ENCODE measurements at regions not wholly inside any gene's neighbourhood (a gene's known extent, or its start where the extent isn't known, plus 50 kb on each side); places are given as distances from the start of the nearest gene placed in this dataset.

DNA sequence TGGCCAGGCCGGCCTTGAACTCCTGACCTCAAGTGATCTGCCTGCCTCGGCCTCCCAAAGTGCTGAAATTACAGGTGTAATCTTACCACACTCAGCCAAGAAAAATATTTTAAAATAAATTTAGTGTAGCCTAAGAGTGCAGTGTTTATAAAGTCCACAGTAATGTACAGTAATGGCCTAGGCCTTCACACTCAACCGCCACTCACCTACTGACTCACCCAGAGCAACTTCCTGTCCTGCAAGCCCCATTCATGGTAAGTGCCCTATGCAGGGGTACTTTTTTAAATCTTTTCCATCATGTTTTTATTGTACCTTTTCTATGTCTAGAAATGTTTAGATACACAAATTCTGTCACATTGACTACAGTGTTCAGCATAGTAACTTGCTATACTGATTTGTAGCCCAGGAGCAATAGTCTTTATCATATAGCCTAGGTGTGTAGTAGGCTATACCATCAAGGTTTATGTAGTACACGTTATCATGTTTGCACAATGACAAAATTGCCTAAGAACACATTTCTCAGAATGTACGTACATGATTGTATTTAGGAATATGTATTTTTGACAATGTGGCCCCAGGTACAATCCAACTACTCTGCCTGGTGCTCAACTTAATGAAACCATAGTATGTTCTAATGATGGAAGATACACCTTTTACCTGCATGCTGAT is 455.2 kb downstream of the PCDH7 start:
- no peaks in the 10 kb centered on the region for H3K79me2 ChIP-seq
- H3K36me3 ChIP-seq (ENCODE audit: control insufficient read depth, insufficient read depth, low read length), result no peaks in the 10 kb centered on the region
- no peak overlapping the region for H3K4me2 ChIP-seq (ENCODE audit: low read length)
- no peak overlapping the region for H2AFZ ChIP-seq
- no peaks in the 10 kb centered on the region for H3K4me1 ChIP-seq
- no peak overlapping the region for H3K9ac ChIP-seq
- TF ChIP-seq CTCF (IDR thresholded peaks at IDR 0.05), result no peak
- no peak overlapping the region for H3K4me3 ChIP-seq (ENCODE audit: low read depth, low read length)
- no peaks in the 10 kb centered on the region for H3K9me3 ChIP-seq (ENCODE audit: control insufficient read depth, low read length)
- H3K27me3 ChIP-seq (ENCODE audit: control insufficient read depth, insufficient read depth, low read length), result no peaks in the 10 kb centered on the region
- H3K27ac ChIP-seq, result no peak overlapping the region

DNA sequence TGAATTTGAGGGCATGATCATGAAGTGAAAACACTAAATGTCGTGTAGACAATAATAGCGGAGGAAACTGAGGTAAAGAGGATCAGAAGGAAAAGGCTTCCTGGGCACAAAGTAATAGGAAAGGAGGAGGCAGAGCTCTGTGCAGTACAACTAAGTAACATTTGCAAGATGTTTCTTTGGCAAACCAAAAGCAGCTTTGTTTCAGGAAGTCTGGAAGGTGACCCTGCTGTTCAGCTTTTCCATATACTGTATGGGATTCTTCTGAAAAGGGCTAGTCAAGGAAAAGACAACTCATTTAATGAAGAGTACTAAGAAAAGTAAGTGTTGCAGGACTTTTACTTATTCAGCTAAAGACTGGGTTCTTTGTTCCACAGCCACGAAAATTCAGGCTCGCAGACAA is 463.1 kb downstream of the PCDH7 start:
- H3K9ac ChIP-seq, result no peak overlapping the region
- H2AFZ ChIP-seq, result no peak overlapping the region
- H3K27me3 ChIP-seq (ENCODE audit: control insufficient read depth, insufficient read depth, low read length), result no peaks in the 10 kb centered on the region
- TF ChIP-seq CTCF (IDR thresholded peaks at IDR 0.05), result no peak
- H3K4me1 ChIP-seq, result no peaks in the 10 kb centered on the region
- no peaks in the 10 kb centered on the region for H3K9me3 ChIP-seq (ENCODE audit: control insufficient read depth, low read length)
- H3K4me2 ChIP-seq (ENCODE audit: low read length), result no peak overlapping the region
- H3K4me3 ChIP-seq (ENCODE audit: low read depth, low read length), result no peak overlapping the region
- no peaks in the 10 kb centered on the region for H3K36me3 ChIP-seq (ENCODE audit: control insufficient read depth, insufficient read depth, low read length)
- no peak overlapping the region for H3K27ac ChIP-seq
- H3K79me2 ChIP-seq, result no peaks in the 10 kb centered on the region

DNA sequence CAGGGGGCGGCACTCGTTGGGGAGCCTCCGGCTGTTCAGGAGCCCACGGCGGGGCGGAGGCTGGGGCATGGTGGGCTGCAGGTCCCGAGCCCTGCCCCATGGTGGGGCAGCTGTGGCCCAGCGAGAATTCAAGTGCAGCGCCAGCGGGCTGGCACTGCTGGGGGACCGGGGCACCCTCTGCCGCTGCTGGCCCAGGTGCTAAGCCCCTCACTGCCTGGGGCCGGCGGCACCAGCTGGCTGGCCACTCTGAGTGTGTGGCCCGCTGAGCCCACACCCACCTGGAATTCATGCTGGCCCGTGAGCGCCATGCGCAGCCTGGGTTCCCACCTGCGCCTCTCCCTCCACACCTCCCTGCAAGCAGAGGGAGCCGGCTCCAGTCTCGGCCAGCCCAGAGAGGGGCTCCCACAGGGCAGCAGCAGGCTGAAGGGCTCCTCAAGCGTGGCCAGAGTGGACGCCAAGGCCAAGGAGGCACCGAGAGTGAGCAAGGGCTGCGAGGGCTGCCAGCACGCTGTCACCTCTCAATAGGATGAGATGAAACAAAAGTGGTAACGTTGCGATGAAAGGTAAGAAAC is 464.9 kb downstream of the PCDH7 start:
- Histone ChIP-seq H2AFZ (no peak overlapping the region), H3K9ac (no peak overlapping the region), H3K36me3 (ENCODE audit: control insufficient read depth, insufficient read depth, low read length) (no peaks in the 10 kb centered on the region), H3K9me3 (ENCODE audit: control insufficient read depth, low read length) (no peaks in the 10 kb centered on the region), H3K79me2 (no peaks in the 10 kb centered on the region), H3K27ac (no peak overlapping the region), H3K4me3 (ENCODE audit: low read depth, low read length) (no peak overlapping the region), H3K4me1 (no peaks in the 10 kb centered on the region), H3K27me3 (ENCODE audit: control insufficient read depth, insufficient read depth, low read length) (no peaks in the 10 kb centered on the region), H3K4me2 (ENCODE audit: low read length) (no peak overlapping the region)
- TF ChIP-seq CTCF (IDR thresholded peaks at IDR 0.05), result no peak

DNA sequence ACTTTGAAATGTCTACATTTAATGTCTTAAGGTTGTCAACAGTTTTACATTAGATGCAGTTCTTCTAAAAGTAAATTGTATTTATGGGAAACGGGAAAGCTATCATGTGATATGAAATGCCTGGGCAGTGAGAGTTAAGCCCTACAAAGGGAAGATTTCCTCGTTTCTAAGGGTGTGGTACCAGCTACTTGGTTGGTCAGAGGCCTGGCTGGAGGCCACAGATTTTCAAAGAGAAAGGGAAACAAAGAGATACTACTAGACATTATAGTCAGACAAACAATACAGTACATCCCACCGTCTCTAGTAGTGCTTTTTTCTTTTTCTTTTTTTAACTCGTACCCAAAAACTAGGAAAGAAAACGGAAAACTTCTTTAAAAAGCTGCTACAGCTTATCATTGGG is 467.8 kb downstream of the PCDH7 start:
- Histone ChIP-seq H2AFZ (no peak overlapping the region), H3K9ac (no peak overlapping the region), H3K4me1 (no peaks in the 10 kb centered on the region), H3K79me2 (no peaks in the 10 kb centered on the region), H3K4me3 (ENCODE audit: low read depth, low read length) (no peak overlapping the region), H3K36me3 (ENCODE audit: control insufficient read depth, insufficient read depth, low read length) (no peaks in the 10 kb centered on the region), H3K27me3 (ENCODE audit: control insufficient read depth, insufficient read depth, low read length) (no peaks in the 10 kb centered on the region), H3K9me3 (ENCODE audit: control insufficient read depth, low read length) (no peaks in the 10 kb centered on the region), H3K4me2 (ENCODE audit: low read length) (no peak overlapping the region), H3K27ac (no peak overlapping the region)
- TF ChIP-seq CTCF (IDR thresholded peaks at IDR 0.05), result no peak

DNA sequence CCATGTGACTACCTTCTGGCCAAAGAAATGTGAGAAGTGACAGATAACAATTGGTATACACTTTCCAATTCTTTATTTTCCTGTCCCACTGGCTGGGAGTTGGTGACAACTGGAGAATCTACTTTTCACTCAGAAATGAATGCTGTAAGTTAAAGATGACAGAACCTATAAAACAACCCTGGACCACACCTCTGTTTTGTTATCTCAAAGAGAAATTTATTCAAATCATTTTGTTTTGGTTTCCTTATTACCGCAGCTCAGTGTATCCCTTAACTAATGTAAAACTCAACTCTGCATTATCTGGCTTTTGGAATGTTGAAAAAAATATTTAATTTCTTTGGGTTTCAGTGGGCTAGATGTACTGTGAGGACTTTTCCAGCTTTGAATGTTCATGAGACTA is 469.8 kb downstream of the PCDH7 start:
- Histone ChIP-seq H3K9ac (no peak overlapping the region), H3K4me2 (ENCODE audit: low read length) (no peak overlapping the region), H3K4me1 (no peaks in the 10 kb centered on the region), H3K27me3 (ENCODE audit: control insufficient read depth, insufficient read depth, low read length) (no peaks in the 10 kb centered on the region), H3K4me3 (ENCODE audit: low read depth, low read length) (no peak overlapping the region), H3K27ac (no peak overlapping the region), H3K79me2 (no peaks in the 10 kb centered on the region), H3K36me3 (ENCODE audit: control insufficient read depth, insufficient read depth, low read length) (no peaks in the 10 kb centered on the region), H2AFZ (no peak overlapping the region), H3K9me3 (ENCODE audit: control insufficient read depth, low read length) (no peaks in the 10 kb centered on the region)
- TF ChIP-seq CTCF (IDR thresholded peaks at IDR 0.05), result no peak
